T follicular helper cell (primary cell): ENCODE measurements at regions not wholly inside any gene's neighbourhood (a gene's known extent, or its start where the extent isn't known, plus 50 kb on each side); places are given as distances from the start of the nearest gene placed in this dataset.

Source experiments
- DNase-seq: peaks from one replicate; pipeline ENCODE4 v3.0.0-alpha.2; 2020; ENCODE audit warnings: low read depth

DNA sequence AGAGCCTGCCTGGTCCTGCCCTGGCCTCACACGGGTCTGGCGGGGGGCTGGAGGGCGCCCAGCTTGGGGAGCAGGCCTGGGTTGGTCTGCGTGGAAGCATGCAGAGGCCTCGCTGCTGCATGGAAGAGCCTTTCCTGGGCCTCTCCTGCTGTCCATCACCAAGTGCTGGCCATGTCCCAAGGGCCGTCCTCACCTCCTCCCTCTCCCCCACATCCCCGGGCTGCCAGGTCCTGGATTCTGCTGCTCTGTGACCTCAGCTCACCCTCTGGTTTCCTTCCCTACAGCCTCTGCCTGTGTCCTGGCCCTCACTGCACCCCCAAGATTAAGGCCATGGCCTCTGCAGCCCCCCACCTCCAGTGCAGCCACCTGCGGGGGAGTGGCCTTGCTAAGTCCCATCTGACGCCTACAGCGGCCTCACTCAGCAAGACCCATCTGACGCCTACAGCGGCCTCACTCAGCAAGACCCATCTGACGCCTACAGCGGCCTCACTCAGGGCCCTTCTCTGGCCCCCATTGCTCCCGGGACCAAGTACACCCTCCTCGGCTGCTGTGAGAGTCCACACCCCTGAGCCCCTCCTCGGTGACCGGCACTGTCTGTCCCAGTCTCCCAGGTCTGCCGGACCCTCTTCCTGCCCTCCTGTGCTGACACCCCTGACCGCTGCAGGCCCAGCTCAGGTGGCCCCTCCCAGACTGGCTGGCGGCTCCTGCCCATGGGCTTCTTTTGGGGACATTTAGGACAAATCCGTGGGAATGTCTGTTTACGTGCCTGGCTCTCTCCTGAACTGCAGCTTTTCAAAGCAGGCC, 119.5 kb upstream of the B3GAT1 start:
- no peak for DNase-seq

GRCh38 chr11:134530636-134531326, 118.7 kb upstream of the B3GAT1 start:
- DNase-seq, result no peak

- no peak for DNase-seq
Observed at GRCh38 chr11:134529212-134530096, 117.4 kb upstream of the B3GAT1 start.

GRCh38 chr11:134528453-134528852, 116.4 kb upstream of the B3GAT1 start:
- DNase-seq, result no peak

DNA sequence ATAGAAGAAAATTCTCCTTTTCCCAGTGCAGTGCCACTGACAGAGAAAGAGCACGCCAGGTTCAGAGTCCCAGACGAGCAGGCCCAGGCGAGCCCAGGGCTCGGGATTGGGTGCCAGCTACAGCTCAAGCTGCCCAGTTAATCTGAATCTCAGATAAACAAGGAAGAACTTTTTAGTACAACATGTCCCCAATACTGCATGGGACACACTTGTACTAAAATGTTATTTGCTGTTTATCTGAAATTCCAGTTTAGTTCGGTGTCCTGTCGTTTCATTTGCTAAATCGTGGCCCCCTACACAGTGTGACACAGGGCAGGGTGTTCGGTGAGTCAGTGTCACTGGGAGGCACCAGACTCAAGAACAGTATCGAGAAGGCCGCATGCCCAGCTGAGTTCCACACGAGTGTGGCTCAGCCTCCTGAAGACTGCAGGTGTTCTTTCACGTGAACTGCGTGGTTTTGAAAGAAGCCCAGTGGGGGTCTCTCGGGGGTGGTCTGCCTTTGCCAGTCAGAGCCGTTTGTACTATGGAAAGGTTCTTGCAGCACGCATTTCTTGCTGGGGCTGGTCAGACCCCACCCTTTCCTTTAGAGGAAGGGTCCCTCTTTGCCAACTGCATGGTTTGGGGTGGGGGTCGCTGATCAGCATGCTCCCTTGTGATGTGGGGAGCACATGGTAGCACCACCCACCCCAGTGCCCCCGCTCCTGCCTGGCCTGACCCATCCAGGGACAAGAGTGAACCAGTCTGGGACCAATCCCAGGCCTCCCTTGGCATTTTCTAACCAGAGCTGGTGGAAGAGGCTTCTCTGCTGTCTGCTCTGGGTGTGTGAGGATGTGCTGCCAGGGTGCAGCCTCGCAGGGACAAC, 115.6 kb upstream of the B3GAT1 start:
- DNase-seq, result no peak

- no peak for DNase-seq
Observed at GRCh38 chr11:134524896-134525845, 113.1 kb upstream of the B3GAT1 start.

- no peak for DNase-seq
Observed at GRCh38 chr11:134524201-134524600, 112.2 kb upstream of the B3GAT1 start.

- no peak for DNase-seq
Observed at GRCh38 chr11:134522782-134523570, 110.9 kb upstream of the B3GAT1 start.

GRCh38 chr11:134521452-134522289, 109.6 kb upstream of the B3GAT1 start:
- no peak for DNase-seq

GRCh38 chr11:134521001-134521400, 109.0 kb upstream of the B3GAT1 start:
- DNase-seq, result no peak

- no peak for DNase-seq
Observed at GRCh38 chr11:134519788-134520187, 107.7 kb upstream of the B3GAT1 start.

GRCh38 chr11:134519390-134519750, 107.3 kb upstream of the B3GAT1 start:
- DNase-seq, result no peak

DNA sequence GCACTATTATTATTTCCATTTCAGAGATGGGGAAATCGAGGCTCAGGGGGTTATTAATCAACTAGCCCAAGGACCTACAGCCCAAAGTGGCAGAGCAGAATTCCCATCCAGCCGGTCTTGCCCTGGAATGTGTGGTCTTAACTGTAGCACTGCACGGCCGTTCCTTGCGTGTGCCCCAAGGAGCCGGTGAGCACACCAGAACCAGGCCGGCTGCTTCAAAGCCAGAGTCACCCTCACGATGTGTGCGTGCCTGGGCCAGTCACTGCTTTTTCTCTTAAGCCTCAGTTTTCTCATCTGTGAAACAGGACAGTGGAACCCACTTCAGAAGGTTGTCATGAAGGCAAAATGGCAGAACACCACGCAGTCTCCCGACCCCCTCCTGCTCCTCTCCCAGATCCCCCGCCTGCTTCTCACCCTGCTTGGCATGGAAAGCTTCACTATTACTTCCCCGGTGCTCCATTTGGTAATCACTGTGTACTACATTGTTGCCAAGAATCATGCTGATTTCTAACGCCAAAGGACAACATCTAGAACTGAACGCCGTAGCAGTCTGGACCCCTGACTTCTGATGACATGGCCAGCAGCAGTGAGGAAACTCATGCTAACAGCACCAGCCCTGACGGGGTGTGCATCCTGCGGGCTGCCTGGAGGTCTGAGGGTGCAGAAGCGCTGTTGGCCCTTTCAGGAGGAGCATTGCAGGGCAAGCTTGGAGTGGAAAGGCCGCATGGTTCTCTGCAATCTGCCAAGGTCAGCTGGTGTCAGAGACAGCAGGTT, 106.8 kb upstream of the B3GAT1 start:
- no peak for DNase-seq

GRCh38 chr11:134517621-134518293, 105.7 kb upstream of the B3GAT1 start:
- no peak for DNase-seq

GRCh38 chr11:134517115-134517514, 105.1 kb upstream of the B3GAT1 start:
- no peak for DNase-seq

- no peak for DNase-seq
Observed at GRCh38 chr11:134516529-134516928, 104.5 kb upstream of the B3GAT1 start.
